GM12878 (cell line): ENCODE measurements at regions not wholly inside any gene's neighbourhood (a gene's known extent, or its start where the extent isn't known, plus 50 kb on each side); places are given as distances from the start of the nearest gene placed in this dataset.

Source experiments
- FOXM1 ChIP-seq: IDR thresholded peaks from 2 replicates; pipeline ENCODE4 v1.6.1; 2012; ENCODE audit warnings: low read depth, mild to moderate bottlenecking, inconsistent platforms, low read length, moderate library complexity
- JUND ChIP-seq: IDR thresholded peaks from 2 replicates; pipeline ENCODE4 v1.6.1; 2012; ENCODE audit warnings: low read depth, mild to moderate bottlenecking, low read length, improper control_type of control experiment, moderate library complexity
- NR2C1 ChIP-seq: fragments of 450-650 bp; IDR thresholded peaks from 2 replicates; pipeline ENCODE4 v1.6.1; 2017; ENCODE audit warnings: antibody characterized with exemption, mild to moderate bottlenecking, moderate library complexity
- YY1 ChIP-seq: IDR thresholded peaks from 2 replicates; pipeline ENCODE4 v1.6.1; 2011; ENCODE audit warnings: low read depth, mild to moderate bottlenecking, low read length
- ZNF217 ChIP-seq: fragments of 450-650 bp; IDR thresholded peaks from 2 replicates; pipeline ENCODE4 v1.6.1; 2017; ENCODE audit warnings: antibody characterized with exemption, mild to moderate bottlenecking
- TF ChIP-seq, protein P1 (sequence below): fragments of 450-650 bp; IDR thresholded peaks from 2 replicates; pipeline ENCODE4 v1.6.1; 2018; ENCODE audit warnings: mild to moderate bottlenecking, low read depth, moderate library complexity; ENCODE audit not compliant: partially characterized antibody
- TF ChIP-seq, protein P2 (sequence below): fragments of 450-650 bp; IDR thresholded peaks from 2 replicates; pipeline ENCODE4 v1.6.1; 2018; ENCODE audit warnings: borderline replicate concordance, mild to moderate bottlenecking; ENCODE audit not compliant: partially characterized antibody
- TF ChIP-seq, protein P3 (sequence below): fragments of 450-650 bp; IDR thresholded peaks from 2 replicates; pipeline ENCODE4 v1.6.1; 2014; ENCODE audit warnings: mild to moderate bottlenecking
- TF ChIP-seq, protein P4 (sequence below): fragments of 450-650 bp; IDR thresholded peaks from 2 replicates; pipeline ENCODE4 v1.6.1; 2017; ENCODE audit warnings: mild to moderate bottlenecking, moderate library complexity

DNA sequence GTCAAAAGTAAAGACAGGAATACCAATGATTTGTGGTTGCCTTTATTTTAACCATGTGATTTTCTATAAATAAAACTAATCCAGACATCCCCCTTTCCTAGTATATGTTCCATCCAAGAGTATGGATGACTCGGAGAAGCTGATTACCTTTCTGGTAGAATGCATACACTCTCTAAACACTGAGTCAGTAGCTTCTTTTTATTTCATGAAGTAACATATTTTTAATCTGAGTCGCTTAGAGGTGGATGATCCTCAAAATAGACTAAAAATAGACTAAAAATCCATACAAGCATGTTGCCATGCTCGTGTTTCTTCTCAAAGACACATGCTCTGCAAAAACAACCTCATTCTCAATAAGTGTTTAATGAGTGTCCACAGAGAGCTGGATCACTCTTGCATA, 263.7 kb downstream of the COL12A1 start (continued):
- TF ChIP-seq, protein P1, sequence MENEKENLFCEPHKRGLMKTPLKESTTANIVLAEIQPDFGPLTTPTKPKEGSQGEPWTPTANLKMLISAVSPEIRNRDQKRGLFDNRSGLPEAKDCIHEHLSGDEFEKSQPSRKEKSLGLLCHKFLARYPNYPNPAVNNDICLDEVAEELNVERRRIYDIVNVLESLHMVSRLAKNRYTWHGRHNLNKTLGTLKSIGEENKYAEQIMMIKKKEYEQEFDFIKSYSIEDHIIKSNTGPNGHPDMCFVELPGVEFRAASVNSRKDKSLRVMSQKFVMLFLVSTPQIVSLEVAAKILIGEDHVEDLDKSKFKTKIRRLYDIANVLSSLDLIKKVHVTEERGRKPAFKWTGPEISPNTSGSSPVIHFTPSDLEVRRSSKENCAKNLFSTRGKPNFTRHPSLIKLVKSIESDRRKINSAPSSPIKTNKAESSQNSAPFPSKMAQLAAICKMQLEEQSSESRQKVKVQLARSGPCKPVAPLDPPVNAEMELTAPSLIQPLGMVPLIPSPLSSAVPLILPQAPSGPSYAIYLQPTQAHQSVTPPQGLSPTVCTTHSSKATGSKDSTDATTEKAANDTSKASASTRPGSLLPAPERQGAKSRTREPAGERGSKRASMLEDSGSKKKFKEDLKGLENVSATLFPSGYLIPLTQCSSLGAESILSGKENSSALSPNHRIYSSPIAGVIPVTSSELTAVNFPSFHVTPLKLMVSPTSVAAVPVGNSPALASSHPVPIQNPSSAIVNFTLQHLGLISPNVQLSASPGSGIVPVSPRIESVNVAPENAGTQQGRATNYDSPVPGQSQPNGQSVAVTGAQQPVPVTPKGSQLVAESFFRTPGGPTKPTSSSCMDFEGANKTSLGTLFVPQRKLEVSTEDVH: no peak
- TF ChIP-seq ZNF217 (no peak), FOXM1 (no peak), YY1 (no peak), JUND (no peak), NR2C1 (no peak)
- TF ChIP-seq, protein P2, sequence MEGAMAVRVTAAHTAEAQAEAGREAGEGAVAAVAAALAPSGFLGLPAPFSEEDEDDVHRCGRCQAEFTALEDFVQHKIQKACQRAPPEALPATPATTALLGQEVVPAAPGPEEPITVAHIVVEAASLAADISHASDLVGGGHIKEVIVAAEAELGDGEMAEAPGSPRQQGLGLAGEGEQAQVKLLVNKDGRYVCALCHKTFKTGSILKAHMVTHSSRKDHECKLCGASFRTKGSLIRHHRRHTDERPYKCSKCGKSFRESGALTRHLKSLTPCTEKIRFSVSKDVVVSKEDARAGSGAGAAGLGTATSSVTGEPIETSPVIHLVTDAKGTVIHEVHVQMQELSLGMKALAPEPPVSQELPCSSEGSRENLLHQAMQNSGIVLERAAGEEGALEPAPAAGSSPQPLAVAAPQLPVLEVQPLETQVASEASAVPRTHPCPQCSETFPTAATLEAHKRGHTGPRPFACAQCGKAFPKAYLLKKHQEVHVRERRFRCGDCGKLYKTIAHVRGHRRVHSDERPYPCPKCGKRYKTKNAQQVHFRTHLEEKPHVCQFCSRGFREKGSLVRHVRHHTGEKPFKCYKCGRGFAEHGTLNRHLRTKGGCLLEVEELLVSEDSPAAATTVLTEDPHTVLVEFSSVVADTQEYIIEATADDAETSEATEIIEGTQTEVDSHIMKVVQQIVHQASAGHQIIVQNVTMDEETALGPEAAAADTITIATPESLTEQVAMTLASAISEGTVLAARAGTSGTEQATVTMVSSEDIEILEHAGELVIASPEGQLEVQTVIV: no peak
- TF ChIP-seq, protein P3, sequence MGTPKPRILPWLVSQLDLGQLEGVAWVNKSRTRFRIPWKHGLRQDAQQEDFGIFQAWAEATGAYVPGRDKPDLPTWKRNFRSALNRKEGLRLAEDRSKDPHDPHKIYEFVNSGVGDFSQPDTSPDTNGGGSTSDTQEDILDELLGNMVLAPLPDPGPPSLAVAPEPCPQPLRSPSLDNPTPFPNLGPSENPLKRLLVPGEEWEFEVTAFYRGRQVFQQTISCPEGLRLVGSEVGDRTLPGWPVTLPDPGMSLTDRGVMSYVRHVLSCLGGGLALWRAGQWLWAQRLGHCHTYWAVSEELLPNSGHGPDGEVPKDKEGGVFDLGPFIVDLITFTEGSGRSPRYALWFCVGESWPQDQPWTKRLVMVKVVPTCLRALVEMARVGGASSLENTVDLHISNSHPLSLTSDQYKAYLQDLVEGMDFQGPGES: no peak
- TF ChIP-seq, protein P4, sequence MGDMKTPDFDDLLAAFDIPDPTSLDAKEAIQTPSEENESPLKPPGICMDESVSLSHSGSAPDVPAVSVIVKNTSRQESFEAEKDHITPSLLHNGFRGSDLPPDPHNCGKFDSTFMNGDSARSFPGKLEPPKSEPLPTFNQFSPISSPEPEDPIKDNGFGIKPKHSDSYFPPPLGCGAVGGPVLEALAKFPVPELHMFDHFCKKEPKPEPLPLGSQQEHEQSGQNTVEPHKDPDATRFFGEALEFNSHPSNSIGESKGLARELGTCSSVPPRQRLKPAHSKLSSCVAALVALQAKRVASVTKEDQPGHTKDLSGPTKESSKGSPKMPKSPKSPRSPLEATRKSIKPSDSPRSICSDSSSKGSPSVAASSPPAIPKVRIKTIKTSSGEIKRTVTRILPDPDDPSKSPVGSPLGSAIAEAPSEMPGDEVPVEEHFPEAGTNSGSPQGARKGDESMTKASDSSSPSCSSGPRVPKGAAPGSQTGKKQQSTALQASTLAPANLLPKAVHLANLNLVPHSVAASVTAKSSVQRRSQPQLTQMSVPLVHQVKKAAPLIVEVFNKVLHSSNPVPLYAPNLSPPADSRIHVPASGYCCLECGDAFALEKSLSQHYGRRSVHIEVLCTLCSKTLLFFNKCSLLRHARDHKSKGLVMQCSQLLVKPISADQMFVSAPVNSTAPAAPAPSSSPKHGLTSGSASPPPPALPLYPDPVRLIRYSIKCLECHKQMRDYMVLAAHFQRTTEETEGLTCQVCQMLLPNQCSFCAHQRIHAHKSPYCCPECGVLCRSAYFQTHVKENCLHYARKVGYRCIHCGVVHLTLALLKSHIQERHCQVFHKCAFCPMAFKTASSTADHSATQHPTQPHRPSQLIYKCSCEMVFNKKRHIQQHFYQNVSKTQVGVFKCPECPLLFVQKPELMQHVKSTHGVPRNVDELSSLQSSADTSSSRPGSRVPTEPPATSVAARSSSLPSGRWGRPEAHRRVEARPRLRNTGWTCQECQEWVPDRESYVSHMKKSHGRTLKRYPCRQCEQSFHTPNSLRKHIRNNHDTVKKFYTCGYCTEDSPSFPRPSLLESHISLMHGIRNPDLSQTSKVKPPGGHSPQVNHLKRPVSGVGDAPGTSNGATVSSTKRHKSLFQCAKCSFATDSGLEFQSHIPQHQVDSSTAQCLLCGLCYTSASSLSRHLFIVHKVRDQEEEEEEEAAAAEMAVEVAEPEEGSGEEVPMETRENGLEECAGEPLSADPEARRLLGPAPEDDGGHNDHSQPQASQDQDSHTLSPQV: no peak
